Kidney capillary endothelial cell (primary cell): ENCODE measurements at regions not wholly inside any gene's neighbourhood (a gene's known extent, or its start where the extent isn't known, plus 50 kb on each side); places are given as distances from the start of the nearest gene placed in this dataset.

Experiments used
- DNase-seq: peaks from one replicate; pipeline ENCODE4 v3.0.0-alpha.2; 2018; ENCODE audit warnings: low spot score

GRCh38 chr17:33404070-33404819, 111.2 kb upstream of the ASIC2 start:
- DNase-seq: no peak

GRCh38 chr17:33416131-33416530, 123.0 kb upstream of the ASIC2 start:
- DNase-seq: no peak

GRCh38 chr17:33421933-33422332, 128.8 kb upstream of the ASIC2 start:
- no peak for DNase-seq

- DNase-seq: no peak
Observed at GRCh38 chr17:33433581-33433980, 140.5 kb upstream of the ASIC2 start.

GRCh38 chr17:33434841-33435240, 141.7 kb upstream of the ASIC2 start:
- DNase-seq: no peak

GRCh38 chr17:33435721-33436301, 142.7 kb upstream of the ASIC2 start:
- DNase-seq: no peak

GRCh38 chr17:33436321-33436720, 143.2 kb upstream of the ASIC2 start:
- DNase-seq: peak; percentile 39

- no peak for DNase-seq
Observed at GRCh38 chr17:33438139-33438538, 145.0 kb upstream of the ASIC2 start.

- no peak for DNase-seq
Observed at GRCh38 chr17:33438578-33438977, 145.5 kb upstream of the ASIC2 start.

GRCh38 chr17:33442320-33442719, 149.2 kb upstream of the ASIC2 start:
- DNase-seq: no peak

- no peak for DNase-seq
Observed at GRCh38 chr17:33444731-33445130, 151.6 kb upstream of the ASIC2 start.

- no peak for DNase-seq
Observed at GRCh38 chr17:33447090-33447489, 154.0 kb upstream of the ASIC2 start.

- DNase-seq: no peak
Observed at GRCh38 chr17:33451221-33451620, 158.1 kb upstream of the ASIC2 start.

- DNase-seq: no peak
Observed at GRCh38 chr17:33457477-33457876, 164.4 kb upstream of the ASIC2 start.

- DNase-seq: no peak
Observed at GRCh38 chr17:33459078-33459940, 166.2 kb upstream of the ASIC2 start.

- no peak for DNase-seq
Observed at GRCh38 chr17:33460781-33461450, 167.8 kb upstream of the ASIC2 start.

GRCh38 chr17:33463887-33464286, 170.8 kb upstream of the ASIC2 start:
- DNase-seq: peak; percentile 10

GRCh38 chr17:33464669-33465280, 171.7 kb upstream of the ASIC2 start:
- peak; percentile 87 for DNase-seq

- peak; percentile 85 for DNase-seq
Observed at GRCh38 chr17:33469421-33469820, 176.3 kb upstream of the ASIC2 start.

GRCh38 chr17:33469911-33470310, 176.8 kb upstream of the ASIC2 start:
- peak; percentile 97 for DNase-seq

- no peak for DNase-seq
Observed at GRCh38 chr17:33473061-33473460, 180.0 kb upstream of the ASIC2 start.

GRCh38 chr17:33474789-33475188, 181.7 kb upstream of the ASIC2 start:
- DNase-seq: no peak
